ENCODE measurements at regions not wholly inside any gene's neighbourhood (a gene's known extent, or its start where the extent isn't known, plus 50 kb on each side); places are given as distances from the start of the nearest gene placed in this dataset.

DNA sequence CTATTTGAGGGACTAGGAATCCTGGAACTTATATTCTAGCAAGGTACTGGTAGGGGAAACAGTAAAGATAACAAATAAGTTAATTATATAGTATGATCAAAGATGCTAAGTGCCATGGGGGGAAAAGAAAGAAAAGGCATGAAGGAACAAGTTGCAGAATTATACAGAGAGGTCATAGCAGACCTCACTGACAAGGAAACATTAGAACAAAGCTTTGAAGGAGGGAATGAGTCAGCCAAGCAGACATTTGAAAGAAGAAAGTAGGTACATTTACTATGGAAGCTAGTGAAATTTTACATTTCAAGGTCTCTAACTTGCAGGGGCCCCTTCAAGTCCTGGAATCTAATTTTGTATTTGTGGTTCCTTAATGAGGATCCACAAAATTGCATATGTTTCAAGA, 57.2 kb upstream of the TIPARP start:
- Histone ChIP-seq H3K27me3 (replicated peaks in 1 of 4; ENCODE audit: control extremely low read depth in 1 of 4, control insufficient read depth in 3 of 4, insufficient read depth in 4 of 4, low read length in 3 of 4) (peaks cover 0 to 6% (median 0%) of the 10 kb centered on the region in 4 experiments), H3K9me3 (ENCODE audit: control extremely low read depth in 1 of 3, control insufficient read depth in 2 of 3, insufficient read depth in 1 of 3, low read length in 2 of 3) (no peaks in the 10 kb centered on the region), H3K4me2 (replicated peaks; ENCODE audit: low read depth, low read length, poor library complexity, severe bottlenecking) (no peak overlapping the region), H3K4me1 (ENCODE audit: control insufficient read depth in 2 of 2, insufficient read depth in 2 of 2, low read length in 2 of 2) (no peaks in the 10 kb centered on the region), H3K4me3 (ENCODE audit: control extremely low read depth in 1 of 5, extremely low read depth in 1 of 5, insufficient read depth in 1 of 5, low read depth in 2 of 5, low read length in 4 of 5) (no peak overlapping the region), H3K9ac (ENCODE audit: low read length) (no peak overlapping the region), H2AFZ (ENCODE audit: insufficient read depth, low read depth, low read length, poor library complexity, severe bottlenecking) (no peak overlapping the region), H4K20me1 (ENCODE audit: control insufficient read depth, insufficient read depth, low read length, poor library complexity, severe bottlenecking) (no peaks in the 10 kb centered on the region), H3K27ac (ENCODE audit: low read length in 2 of 2) (no peak overlapping the region), H3K36me3 (replicated peaks in 1 of 2; ENCODE audit: control extremely low read depth in 1 of 2, control insufficient read depth in 1 of 2, extremely low read depth in 1 of 2, insufficient read depth in 2 of 2, low read length in 1 of 2) (no peaks in the 10 kb centered on the region), H3K79me2 (ENCODE audit: control insufficient read depth, insufficient read depth, low read length) (no peaks in the 10 kb centered on the region)
- Mint-ChIP-seq H3K4me1 (peaks cover 3% of the 10 kb centered on the region), H3K4me3 (no peak overlapping the region), H3K9me3 (ENCODE audit: insufficient read depth) (no peaks in the 10 kb centered on the region), H3K27ac (no peak overlapping the region), H3K27me3 (peaks cover 10% of the 10 kb centered on the region)
- ChIA-PET CTCF (no interaction called here), POLR2A (no interaction called here)
- intact Hi-C loops (cut with micrococcal nuclease), result no loop called here
- TF ChIP-seq CTCF (IDR thresholded peaks at IDR 0.05) (no peak), EZH2 (IDR thresholded peaks at IDR 0.05; ENCODE audit: borderline replicate concordance, insufficient read depth, low read depth, low read length, poor library complexity, severe bottlenecking) (no peak)
- DNase-seq (no peak), ATAC-seq (ENCODE audit: low read depth) (no peak)

- 60% methylated on average over 1 of the region's 1 CpG for WGBS (ENCODE audit: insufficient coverage)
- ATAC-seq (ENCODE audit: low read depth) (no peak), DNase-seq (no peak)
- Histone ChIP-seq H3K9me3 (ENCODE audit: control extremely low read depth in 1 of 3, control insufficient read depth in 2 of 3, insufficient read depth in 1 of 3, low read length in 2 of 3) (no peaks in the 10 kb centered on the region), H3K27ac (ENCODE audit: low read length in 2 of 2) (no peak overlapping the region), H3K79me2 (ENCODE audit: control insufficient read depth, insufficient read depth, low read length) (no peaks in the 10 kb centered on the region), H3K9ac (ENCODE audit: low read length) (no peak overlapping the region), H3K4me1 (ENCODE audit: control insufficient read depth in 2 of 2, insufficient read depth in 2 of 2, low read length in 2 of 2) (no peaks in the 10 kb centered on the region), H3K27me3 (replicated peaks in 1 of 4; ENCODE audit: control extremely low read depth in 1 of 4, control insufficient read depth in 3 of 4, insufficient read depth in 4 of 4, low read length in 3 of 4) (peaks cover 0 to 3% (median 0%) of the 10 kb centered on the region in 4 experiments), H3K36me3 (replicated peaks in 1 of 2; ENCODE audit: control extremely low read depth in 1 of 2, control insufficient read depth in 1 of 2, extremely low read depth in 1 of 2, insufficient read depth in 2 of 2, low read length in 1 of 2) (no peaks in the 10 kb centered on the region), H3K4me3 (ENCODE audit: control extremely low read depth in 1 of 5, extremely low read depth in 1 of 5, insufficient read depth in 1 of 5, low read depth in 2 of 5, low read length in 4 of 5) (no peak overlapping the region), H2AFZ (ENCODE audit: insufficient read depth, low read depth, low read length, poor library complexity, severe bottlenecking) (no peak overlapping the region), H4K20me1 (ENCODE audit: control insufficient read depth, insufficient read depth, low read length, poor library complexity, severe bottlenecking) (no peaks in the 10 kb centered on the region), H3K4me2 (replicated peaks; ENCODE audit: low read depth, low read length, poor library complexity, severe bottlenecking) (no peak overlapping the region)
- no peaks in the 10 kb centered on the region for H3K9me3 Mint-ChIP-seq (ENCODE audit: insufficient read depth)
- peaks cover 3% of the 10 kb centered on the region for H3K4me1 Mint-ChIP-seq
- POLR2A ChIA-PET, result no interaction called here
- intact Hi-C loops (cut with micrococcal nuclease), result no loop called here
- no peak overlapping the region for H3K27ac Mint-ChIP-seq
- CTCF ChIA-PET, result no interaction called here
- peaks cover 10% of the 10 kb centered on the region for H3K27me3 Mint-ChIP-seq
- H3K4me3 Mint-ChIP-seq, result no peak overlapping the region
- TF ChIP-seq CTCF (IDR thresholded peaks at IDR 0.05), result no peak
- no peak for TF ChIP-seq EZH2 (IDR thresholded peaks at IDR 0.05; ENCODE audit: borderline replicate concordance, insufficient read depth, low read depth, low read length, poor library complexity, severe bottlenecking)
Observed at GRCh38 chr3:156615592-156616173, 58.7 kb upstream of the TIPARP start.
